ENCODE measurements at regions not wholly inside any gene's neighbourhood (a gene's known extent, or its start where the extent isn't known, plus 50 kb on each side); places are given as distances from the start of the nearest gene placed in this dataset.
"Not testable (repeated sequence)": the region's sequence is repeated elsewhere in the genome, so short reads cannot be mapped to it uniquely, and the experiment has no call there.

DNA sequence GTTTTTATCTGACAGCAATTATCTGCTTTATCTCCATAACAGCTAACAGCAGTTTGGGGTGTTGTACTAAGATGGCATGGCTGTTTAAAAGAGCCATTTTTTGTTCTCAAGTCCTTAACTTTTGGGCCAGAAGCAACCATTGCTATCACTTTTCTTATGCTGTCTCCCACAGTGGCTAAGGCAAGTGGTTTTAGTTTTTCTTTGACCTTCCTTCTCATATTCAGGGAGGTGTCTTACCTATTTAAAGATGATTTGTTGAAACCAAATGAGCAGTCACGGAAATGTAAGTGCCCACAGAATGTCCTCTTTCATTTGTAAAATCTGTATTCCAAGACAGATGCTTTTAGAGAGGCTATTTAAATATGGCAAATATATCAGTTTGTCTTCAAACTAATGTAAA lies 96.8 kb upstream of the USP15 start:
- DNase-seq: no peak

- DNase-seq: no peak
Observed at GRCh38 chr12:62164036-62164435, 96.2 kb upstream of the USP15 start.

- no peak for DNase-seq
Observed at GRCh38 chr12:62166525-62166924, 93.7 kb upstream of the USP15 start.

DNA sequence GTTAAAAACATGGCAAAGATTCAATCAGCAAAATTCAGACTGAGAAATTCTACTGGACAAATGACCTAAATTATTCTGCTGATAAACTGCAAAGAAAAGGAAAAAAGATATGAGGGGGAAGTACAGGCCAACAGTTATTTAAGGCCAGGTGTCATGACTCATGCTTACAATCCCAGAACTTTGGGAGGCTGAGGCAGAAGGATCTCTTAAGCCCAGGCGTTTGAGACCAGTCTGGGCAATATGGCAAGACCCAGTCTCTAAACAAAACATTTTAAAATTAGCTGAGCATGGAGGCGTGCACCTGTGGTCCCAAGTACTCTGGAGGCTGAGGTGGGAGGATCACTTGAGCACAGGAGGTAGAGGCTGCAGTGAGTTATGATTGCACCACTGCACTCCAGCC lies 91.8 kb upstream of the USP15 start:
- no peak for DNase-seq

DNA sequence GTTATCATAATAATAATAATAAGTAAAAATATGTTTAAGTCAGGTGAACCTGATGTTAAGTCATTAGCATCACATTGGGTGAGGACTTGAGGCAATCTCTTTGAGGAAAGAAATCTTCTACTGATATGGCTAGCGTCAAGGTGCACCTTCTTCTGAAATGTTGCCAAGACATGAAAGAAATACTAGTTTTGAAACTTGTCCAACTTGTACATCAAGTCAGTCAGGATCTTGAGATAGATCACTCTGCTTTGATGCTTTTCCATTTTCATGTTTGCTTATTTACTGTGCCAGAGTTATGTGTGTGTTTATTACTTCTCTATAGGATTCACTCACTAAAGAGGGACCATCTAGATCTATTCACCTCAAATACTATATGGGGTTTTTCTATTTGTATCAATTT lies 90.0 kb upstream of the USP15 start:
- no peak for DNase-seq

- no peak for DNase-seq
Observed at GRCh38 chr12:62190689-62191490, 69.3 kb upstream of the USP15 start.

DNA sequence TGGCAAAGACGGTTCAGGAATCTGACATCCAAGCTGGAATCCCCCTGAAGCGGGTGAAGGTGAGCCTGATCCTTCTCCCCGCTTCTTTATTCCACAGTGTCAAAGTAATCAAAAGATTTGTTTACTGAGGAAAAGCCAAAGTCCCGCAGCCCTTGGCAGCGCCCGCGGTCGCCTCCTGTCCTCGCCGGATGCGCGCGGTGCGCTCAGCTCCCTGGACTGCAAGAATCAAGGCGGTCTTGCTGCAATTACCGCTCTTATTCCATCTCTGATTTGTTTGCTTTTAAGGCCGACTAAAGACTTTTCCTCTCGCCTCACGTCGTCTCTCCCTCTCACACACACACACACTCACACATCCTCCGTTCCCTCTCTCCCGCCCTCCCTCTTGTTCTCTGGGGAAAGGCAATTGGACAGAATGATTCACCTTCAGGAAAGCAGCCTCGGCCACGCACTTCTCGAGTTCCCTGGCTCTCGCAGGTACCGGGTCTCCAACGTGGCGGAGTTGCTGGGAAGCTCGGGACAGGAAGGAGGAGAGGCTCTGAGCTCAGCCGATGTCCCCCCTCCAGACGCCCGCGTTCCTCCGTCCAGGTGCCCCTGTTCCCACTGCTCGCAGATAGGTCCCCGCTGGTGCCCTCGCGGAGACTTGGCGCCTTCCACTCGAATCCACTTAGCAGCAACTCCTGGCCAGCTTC lies 68.6 kb upstream of the USP15 start:
- DNase-seq: no peak

- peak; percentile 22 for DNase-seq
Observed at GRCh38 chr12:62192180-62192902, 67.9 kb upstream of the USP15 start.

- DNase-seq: no peak
Observed at GRCh38 chr12:62192903-62193250, 67.3 kb upstream of the USP15 start.

GRCh38 chr12:62194031-62194430 lies 66.2 kb upstream of the USP15 start:
- DNase-seq: no peak

DNA sequence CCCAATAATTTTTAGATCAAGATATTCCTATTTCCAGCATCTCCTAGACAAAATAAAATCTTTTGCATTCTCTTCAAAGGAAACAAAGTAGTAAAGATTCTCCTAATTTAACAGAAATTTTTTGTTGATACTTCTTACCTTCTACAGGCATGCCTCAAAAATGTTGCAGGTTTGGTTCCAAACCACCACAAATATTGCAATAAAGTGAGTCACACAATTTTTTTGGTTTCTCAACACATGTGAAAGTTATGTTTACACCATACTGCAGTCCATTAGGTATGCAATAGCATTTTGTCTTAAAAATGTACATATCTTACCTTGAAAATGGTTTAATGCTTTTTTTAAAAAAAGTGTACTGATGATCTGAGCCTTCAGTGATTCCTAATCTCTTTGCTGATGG lies 65.6 kb upstream of the USP15 start:
- no peak for DNase-seq

- DNase-seq: no peak
Observed at GRCh38 chr12:62196146-62196545, 64.1 kb upstream of the USP15 start.

DNA sequence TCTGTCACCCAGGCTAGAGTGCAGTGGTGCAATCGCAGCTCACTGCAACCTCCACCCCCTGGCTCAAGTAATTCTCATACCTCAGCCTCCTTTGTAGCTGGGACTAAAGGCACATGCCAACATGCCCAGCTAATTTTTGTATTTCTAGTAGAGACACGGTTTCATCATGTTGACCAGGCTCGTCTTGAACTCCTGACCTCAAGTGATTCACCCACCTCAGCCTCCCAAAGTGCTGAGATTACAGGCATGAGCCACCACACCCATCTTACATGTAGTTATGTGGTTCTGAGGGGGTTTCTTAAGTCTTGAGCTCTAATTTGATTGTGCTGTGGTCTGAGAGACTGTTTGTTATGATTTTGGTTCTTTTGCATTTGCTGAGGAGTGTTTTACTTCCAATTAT lies 57.3 kb upstream of the USP15 start:
- not testable (repeated sequence) for DNase-seq

GRCh38 chr12:62205346-62205745 lies 54.9 kb upstream of the USP15 start:
- DNase-seq: no peak

DNA sequence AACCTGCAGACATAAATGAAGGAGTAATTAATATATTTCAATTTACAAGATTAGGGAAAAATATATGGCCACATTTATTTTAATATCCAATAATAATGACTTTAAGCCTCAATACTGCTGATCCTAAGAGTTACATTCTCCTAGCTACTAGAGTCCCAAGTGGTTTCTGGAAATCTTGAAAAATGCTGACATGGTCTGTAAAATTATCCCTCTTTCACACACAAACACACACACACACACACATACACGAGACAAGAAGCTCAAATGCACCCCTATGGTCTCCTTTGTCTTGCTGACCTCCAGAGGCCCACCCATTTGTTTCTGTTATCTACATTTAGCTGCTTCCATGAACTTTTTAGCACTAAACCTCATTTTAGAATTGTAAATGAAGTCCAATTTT lies 53.0 kb upstream of the USP15 start:
- DNase-seq: no peak
